ENCODE measurements at regions not wholly inside any gene's neighbourhood (a gene's known extent, or its start where the extent isn't known, plus 50 kb on each side); places are given as distances from the start of the nearest gene placed in this dataset.

DNA sequence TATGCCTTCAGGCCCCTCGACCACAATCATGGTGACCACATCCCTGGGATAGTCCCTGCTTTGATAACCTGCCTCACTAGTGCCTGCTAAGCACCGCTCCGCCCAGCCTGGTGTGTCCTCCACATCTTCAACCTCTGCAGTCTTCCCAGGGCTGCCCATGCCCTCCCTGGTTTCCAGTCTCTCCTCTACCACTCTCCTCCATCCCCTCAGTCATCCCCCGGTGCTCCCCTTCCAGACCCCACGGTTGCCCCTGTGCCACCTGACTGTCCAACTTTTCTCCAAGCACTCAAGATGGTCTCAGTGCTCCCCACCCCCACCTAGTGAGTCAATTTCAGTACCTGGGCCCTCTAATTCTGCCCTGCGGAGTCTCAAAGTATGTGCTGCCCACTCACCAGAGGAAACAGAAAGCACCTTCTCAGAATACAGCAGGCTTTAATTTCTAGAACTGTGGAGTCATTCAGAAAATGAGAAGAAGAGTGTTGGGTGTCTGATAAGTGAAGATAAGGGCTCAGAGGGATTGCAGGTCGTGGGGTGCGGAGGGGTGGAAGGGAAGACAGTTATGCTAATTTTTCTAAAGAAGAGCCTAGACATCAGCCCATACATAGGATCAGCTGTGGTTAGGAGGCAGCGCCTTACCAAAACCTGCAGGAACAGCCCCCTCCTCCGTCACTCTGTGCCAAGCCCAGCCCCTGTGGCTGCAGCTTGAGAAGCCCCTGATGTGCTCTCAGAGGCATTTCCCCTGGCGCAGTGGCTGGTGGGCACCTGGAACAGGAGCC is 53.6 kb upstream of the CAB39 start:
- no peak overlapping the region for H3K4me3 ChIP-seq (ENCODE audit: low read depth, low read length)
- no peak for DNase-seq (ENCODE audit: low read depth)
- TF ChIP-seq, protein P1, sequence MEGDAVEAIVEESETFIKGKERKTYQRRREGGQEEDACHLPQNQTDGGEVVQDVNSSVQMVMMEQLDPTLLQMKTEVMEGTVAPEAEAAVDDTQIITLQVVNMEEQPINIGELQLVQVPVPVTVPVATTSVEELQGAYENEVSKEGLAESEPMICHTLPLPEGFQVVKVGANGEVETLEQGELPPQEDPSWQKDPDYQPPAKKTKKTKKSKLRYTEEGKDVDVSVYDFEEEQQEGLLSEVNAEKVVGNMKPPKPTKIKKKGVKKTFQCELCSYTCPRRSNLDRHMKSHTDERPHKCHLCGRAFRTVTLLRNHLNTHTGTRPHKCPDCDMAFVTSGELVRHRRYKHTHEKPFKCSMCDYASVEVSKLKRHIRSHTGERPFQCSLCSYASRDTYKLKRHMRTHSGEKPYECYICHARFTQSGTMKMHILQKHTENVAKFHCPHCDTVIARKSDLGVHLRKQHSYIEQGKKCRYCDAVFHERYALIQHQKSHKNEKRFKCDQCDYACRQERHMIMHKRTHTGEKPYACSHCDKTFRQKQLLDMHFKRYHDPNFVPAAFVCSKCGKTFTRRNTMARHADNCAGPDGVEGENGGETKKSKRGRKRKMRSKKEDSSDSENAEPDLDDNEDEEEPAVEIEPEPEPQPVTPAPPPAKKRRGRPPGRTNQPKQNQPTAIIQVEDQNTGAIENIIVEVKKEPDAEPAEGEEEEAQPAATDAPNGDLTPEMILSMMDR (conservative IDR thresholded peaks at IDR 0.05; ENCODE audit: low read depth, low read length) = no peak

DNA sequence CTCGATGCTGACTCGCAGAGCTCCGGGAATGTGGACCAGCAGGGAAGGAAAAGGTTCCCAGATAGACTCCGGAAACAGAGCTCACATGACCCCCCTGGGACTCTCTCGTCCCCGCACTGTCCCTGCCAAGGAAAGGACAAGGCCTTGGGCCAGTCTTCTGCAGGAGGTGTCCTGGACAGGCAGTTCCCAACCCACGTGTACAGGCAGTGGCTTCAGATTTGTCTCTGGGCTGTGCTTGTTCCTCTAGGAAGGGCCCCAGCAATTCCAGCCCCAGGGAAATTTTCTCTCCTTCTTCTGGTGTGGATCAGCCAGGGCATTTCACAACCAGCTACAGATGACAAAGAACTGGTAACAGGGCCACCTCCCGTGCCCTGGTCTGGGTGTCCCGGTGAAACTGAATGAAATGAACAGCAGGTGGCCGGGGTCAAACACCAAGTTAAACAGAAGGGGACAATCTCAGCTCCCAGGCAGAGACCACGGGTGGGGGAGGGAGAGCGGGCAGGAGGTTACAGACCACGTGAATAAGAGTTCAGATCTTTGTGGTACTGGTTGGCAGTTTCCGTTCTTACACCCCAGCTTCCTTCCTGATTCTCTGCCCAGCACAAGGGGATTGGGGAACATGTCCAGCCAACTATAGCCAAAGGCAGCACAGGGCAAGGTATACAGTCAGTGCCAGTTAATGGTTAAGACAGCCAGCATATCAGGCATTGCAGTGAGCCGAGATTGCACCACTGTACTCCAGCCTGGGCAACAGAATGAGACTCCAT is 52.2 kb upstream of the CAB39 start:
- DNase-seq (ENCODE audit: low read depth) = no peak
- H3K4me3 ChIP-seq (ENCODE audit: low read depth, low read length) = no peak overlapping the region
- TF ChIP-seq, protein P1 (conservative IDR thresholded peaks at IDR 0.05; ENCODE audit: low read depth, low read length) = no peak

DNA sequence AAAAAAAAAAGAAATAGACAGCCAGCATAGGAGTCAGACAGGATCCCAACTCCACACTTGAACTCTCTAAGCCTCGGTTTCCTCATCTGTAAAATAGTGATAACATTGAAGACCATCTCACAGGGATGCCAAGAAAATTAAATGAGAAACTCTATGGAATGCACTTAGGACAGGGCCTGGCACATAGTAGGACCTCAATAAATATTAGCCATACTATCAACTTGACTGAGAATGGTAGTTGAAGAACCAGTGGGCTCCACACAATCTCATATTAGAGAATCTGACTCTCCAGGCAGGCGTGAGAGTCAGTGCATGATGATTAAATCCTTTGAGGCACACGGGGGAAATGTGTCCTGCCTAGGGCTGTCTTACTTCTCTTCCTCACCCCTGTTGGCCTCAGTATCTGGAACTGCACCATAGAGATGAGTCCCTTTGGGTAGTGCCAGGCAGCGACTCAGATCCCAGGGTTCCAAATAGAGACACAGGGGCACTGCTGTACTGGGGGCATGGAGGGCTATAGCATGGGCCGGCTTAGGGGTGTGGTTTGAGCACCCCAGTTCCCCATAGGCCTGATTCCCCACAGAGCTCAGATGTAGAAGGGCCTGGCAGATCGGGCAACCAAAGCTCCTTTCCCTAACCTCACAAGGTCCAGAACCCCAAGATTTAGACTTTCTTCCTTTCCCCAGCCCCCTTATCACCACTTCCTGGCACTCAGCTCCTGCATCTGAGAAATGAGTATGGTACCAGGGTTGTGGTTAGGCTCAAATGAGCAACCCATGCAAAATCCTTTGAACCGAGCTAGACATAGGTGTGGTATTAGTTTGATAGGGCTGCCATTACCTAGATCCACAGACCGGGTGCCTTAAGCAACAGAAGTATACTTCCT is 51.3 kb upstream of the CAB39 start:
- H3K4me3 ChIP-seq (ENCODE audit: low read depth, low read length) = no peak overlapping the region
- TF ChIP-seq, protein P1 (conservative IDR thresholded peaks at IDR 0.05; ENCODE audit: low read depth, low read length) = no peak
- no peak for DNase-seq (ENCODE audit: low read depth)
